Suppressor macrophage treated with lipopolysaccharide for 1 hour (primary cell): ENCODE measurements at regions not wholly inside any gene's neighbourhood (a gene's known extent, or its start where the extent isn't known, plus 50 kb on each side); places are given as distances from the start of the nearest gene placed in this dataset.
"Not testable (repeated sequence)": the region's sequence is repeated elsewhere in the genome, so short reads cannot be mapped to it uniquely, and the experiment has no call there.

Source experiments
- DNase-seq, 3 donors: peaks; one replicate each; pipeline ENCODE4 v3.0.0-alpha.2; 2020 to 2022

- DNase-seq = no peak
Measured at GRCh38 chr5:45081082-45081481, 272.3 kb downstream of the MRPS30 start.

DNA sequence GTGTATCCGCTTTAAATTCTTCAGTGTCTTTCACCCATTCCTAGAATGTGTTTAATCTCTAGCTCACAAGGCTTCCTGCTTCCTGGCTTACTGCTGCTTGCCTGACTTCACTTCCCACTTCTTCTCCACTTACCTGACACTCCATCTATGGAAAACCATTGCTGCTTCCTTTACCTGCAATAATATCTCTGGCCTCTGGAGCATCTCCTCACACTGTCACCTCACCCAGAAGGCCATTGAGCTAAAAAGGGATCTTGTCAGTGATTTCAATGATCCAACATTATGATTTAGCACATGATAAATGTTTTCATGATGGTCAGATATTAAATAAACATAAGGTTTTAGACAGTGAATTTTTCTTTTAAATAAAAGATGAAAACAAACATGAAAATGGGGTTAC lies 281.1 kb downstream of the MRPS30 start:
- no peak for DNase-seq

DNA sequence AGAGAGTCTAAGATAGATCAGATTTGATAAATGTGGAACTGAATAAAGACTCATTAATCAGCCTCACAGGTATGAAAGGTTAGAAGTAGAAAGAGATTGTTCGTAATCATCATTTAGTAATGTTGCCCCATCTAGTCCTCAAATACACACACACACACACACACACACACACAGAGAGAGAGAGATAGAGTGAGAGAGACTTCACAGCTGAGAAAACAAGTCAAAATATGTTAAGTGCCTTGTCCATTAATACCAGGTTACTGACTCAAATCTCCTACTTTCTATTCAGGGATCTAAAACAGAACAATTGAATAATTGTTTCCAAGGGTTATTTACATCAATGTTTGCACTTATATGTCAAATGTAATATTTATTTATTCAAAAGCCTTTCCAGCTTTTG lies 284.6 kb downstream of the MRPS30 start:
- DNase-seq = no peak

DNA sequence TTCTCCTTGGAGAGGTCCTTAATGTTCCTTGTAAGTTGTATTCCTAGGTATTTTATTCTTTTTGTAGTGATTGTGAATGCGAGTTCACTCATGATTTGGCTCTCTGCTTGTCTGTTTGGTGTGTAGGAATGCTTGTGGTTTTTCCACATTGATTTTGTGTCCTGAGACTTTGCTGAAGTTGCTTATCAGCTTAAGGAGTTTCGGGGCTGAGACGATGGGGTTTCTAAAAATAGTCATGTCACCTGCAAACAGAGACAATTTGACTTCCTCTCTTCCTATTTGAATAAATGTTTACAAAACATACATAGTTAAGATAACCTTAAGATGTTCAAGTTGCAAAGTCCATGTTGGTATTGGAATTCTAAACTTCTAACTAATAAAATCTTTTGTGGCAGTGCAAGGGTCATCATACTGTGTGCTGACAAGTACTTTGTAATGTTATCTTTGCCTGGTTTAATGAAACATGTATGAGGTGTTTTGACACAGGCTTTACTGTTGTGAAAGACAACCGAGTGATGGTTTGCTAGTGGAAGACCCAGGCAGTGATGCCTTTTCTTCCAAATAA lies 286.2 kb downstream of the MRPS30 start:
- DNase-seq = no peak

DNA sequence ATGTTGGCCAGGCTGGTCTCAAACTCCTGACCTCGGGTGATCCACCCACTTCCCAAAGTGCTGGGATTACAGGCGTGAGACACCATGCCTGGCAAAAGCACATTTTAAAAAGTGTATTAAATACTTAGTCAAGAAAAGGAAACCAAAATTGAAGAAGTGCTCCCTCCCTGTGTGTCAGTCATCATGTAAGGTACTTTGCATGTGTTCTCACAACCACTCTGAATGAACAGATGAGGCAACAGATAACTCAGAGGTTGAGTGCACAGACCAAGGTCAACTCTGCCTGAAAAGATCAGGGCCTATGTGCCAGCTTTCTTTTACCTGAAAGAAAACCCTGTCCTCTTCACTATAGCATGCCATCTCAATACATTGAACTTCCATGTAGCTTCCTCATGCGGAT lies 289.7 kb downstream of the MRPS30 start:
- DNase-seq = no peak

GRCh38 chr5:45101146-45101545 lies 292.4 kb downstream of the MRPS30 start:
- DNase-seq = no peak

- no peak for DNase-seq
Measured at GRCh38 chr5:45105491-45105994, 296.8 kb downstream of the MRPS30 start.

DNA sequence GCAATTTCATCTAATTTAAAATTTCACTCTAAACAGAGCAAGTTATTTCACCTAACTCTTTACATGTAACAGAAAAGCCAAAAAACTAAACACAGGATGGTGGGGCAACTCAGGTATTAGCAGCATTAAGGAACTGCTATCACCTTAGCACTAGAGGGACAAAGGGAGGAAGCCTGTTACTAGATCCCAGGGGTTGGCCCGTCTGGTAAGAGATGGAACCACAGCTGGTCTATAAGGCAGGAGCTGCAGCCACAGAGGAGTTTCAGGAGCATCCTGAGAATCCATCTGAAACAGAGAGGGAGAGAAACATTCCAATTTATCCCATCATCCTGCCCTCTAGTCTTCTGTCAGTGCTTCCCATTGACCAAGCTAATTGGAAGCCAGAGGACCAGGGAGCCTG lies 300.3 kb downstream of the MRPS30 start:
- no peak for DNase-seq

DNA sequence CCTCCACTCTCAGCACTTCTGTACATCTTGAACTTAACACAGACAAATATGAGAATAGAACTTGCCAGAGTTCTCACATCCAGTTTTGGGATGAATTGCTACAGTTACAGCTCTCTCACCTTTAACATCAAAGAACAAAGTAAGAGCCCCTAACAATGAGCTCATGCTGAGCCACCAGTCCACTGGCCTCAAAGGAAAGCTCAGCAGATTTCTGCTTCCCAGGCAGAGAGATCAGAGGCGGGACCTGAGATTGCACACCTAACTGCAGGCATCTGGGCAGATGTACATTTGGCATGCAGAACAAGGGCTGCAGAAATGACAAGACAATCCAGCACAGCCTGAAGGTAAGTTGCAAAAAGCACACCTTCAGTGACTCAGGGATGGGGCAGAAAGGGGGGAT lies 300.9 kb downstream of the MRPS30 start:
- no peak for DNase-seq

GRCh38 chr5:45110399-45110798 lies 301.7 kb downstream of the MRPS30 start:
- DNase-seq = no peak

- no peak for DNase-seq
Measured at GRCh38 chr5:45113726-45114125, 305.0 kb downstream of the MRPS30 start.

DNA sequence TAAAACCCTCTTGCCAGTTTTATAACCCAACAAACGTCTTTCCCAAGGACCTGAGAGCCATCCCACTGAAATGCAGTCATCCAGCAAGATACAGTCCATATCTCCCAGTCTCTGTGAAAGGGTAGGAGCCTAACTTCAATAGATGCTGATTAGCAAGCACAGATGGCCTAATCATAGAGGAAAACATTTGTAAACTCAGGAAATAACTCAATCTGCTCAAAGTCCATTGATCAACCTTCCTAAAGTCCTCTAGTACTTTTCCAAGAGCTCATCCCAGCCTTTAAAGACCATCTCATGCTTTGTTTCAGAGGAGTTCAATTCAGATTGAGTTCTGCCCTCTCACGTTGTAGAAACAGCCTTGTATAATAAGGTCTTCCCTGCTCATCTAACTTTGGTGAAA lies 324.2 kb downstream of the MRPS30 start:
- no peak for DNase-seq

DNA sequence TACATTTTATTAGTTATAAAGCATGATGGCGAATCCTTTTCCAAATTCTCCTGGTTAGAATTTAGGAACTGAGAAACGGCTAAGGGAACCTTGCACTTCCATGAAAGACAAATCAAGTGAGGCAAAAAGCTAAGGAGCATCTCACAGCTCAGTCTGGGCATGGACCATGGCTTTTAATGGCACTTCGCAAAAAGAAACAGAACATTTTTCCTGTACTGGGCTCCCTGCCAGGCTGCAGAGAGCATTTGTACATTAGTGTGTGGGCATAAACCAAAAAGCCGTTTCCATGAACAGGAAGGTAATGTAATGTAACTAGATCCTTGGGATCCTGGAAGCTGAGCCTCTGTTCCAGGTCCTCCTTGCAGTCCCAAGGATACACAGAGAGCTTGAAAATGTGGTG lies 354.2 kb downstream of the MRPS30 start:
- DNase-seq = no peak

- DNase-seq = no peak
Measured at GRCh38 chr5:45171563-45171962, 362.8 kb downstream of the MRPS30 start.

GRCh38 chr5:45172634-45173033 lies 363.9 kb downstream of the MRPS30 start:
- not testable (repeated sequence) for DNase-seq

DNA sequence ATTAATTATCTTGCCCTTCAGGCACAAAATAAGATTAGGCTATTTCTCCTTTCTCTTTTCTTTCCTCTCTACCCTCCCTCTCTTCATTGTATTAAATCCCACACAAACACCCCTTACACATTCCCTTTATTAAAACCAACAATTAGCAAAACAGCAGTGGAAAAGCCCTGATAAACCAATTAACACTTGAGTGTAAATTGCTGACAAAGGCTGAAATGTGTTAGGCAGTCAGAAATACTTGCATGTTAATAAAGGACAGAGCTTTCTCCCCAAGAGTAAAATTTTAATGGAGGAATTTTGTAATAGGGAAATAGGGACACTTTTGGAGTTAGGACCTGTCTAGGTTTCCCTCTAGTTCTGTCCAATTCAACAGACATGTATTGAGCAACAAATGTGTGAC lies 370.9 kb downstream of the MRPS30 start:
- DNase-seq = no peak

GRCh38 chr5:45189042-45189441 lies 380.3 kb downstream of the MRPS30 start:
- no peak for DNase-seq

DNA sequence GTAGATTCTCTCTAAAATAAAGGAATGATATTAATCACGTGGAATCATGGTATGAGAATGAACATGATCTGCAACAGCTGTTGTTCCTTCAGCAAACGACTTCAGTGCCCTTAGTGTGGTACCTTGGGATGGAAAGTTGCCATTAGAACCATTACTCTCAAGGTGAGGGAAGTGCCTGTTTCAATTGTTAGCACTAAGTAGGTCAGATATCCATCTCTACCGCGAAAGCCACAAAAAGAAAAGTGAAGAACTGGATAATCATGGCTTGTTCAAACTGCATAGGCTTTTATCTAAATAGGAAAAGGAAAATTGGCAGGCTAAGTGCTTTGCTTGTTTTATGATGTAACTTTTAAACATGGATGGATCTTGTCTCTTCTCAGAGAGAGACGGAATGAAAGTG lies 380.7 kb downstream of the MRPS30 start:
- DNase-seq = no peak

GRCh38 chr5:45195026-45195425 lies 386.3 kb downstream of the MRPS30 start:
- DNase-seq = no peak
